ENCODE measurements at regions not wholly inside any gene's neighbourhood (a gene's known extent, or its start where the extent isn't known, plus 50 kb on each side); places are given as distances from the start of the nearest gene placed in this dataset.

- TF ChIP-seq CTCF (IDR thresholded peaks at IDR 0.05; ENCODE audit: borderline replicate concordance, extremely low read depth, low read length, poor library complexity, severe bottlenecking): no peak
- no peak for TF ChIP-seq EZH2 (IDR thresholded peaks at IDR 0.05; ENCODE audit: borderline replicate concordance, low read depth, low read length, severe bottlenecking)
These were observed 150.3 kb downstream of the ETS2 start for GRCh38 chr21:38956007-38956406.
